RWPE1 (cell line): ENCODE measurements at regions not wholly inside any gene's neighbourhood (a gene's known extent, or its start where the extent isn't known, plus 50 kb on each side); places are given as distances from the start of the nearest gene placed in this dataset.
"Not testable (repeated sequence)": the region's sequence is repeated elsewhere in the genome, so short reads cannot be mapped to it uniquely, and the experiment has no call there.

ENCODE experiments used
- CTCF ChIA-PET: fragments of 350-600 bp; sonication (Branson Sonifier 250); formaldehyde crosslinking; extraction: SDS; loops from one replicate; lab custom pipeline; 2021; lab: Yijun Ruan, JAX
- POLR2A ChIA-PET: fragments of 400-600 bp; formaldehyde crosslinking; extraction: SDS; loops from one replicate; lab custom pipeline; 2020; ENCODE audit warnings: antibody characterized with exemption; ENCODE audit not compliant: low non-redundant PET; lab: Yijun Ruan, JAX
- DNase-seq: peaks from one replicate; pipeline ENCODE4 v3.0.0; 2012; ENCODE audit warnings: low spot score
- H3K27ac ChIP-seq: fragments of 450-650 bp; 2 replicates; pipeline ENCODE4 v1.5.1; 2017
- TF ChIP-seq, protein P1 (sequence below): fragments of 450-650 bp; conservative IDR thresholded peaks from 2 replicates; pipeline ENCODE4 v1.5.1; 2017; ENCODE audit warnings: low read depth, mild to moderate bottlenecking

DNA sequence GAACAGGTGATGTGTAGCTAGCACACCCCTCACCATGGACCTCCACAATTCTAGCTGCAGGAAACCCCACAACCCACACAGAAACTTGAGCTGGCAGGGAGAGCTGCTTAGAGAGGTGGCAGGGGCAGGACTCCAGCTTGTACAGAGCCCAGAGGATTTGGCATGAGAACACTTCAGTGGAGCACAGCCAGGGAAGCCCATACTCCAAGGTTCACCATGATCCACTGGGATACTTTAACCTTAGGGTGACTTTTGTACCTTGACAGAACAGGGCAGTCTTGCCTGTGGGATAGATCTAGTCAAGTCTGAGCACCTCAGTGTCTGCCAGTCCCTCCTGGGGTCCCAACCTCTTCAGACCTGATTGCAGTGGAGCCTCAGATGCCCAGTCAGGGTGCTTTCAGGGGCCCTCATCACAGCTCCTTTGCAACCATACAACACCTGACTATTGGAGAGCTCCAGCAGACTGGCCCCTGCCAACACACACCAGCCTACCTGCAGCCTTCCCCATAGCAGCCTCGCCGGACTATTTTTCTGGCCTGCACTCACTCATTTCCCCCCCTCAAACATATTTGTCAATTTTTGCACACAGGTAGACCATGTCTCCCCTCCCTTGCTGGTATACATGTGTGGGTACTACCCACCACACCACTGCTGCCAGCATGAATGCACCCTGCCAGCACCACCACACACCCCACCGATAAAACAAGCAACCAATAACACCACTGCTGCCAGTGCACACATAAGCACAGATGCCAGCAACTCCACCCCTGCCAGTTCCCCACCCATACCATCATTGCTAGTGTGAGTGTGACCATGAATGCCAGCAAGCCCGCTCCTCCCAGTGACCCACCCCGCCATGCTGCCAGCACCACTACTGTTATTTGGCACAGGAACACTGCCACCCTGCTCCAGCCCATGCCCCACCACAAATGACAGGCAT is 56.0 kb upstream of the CDX4 start:
- POLR2A ChIA-PET, result no interaction called here

DNA sequence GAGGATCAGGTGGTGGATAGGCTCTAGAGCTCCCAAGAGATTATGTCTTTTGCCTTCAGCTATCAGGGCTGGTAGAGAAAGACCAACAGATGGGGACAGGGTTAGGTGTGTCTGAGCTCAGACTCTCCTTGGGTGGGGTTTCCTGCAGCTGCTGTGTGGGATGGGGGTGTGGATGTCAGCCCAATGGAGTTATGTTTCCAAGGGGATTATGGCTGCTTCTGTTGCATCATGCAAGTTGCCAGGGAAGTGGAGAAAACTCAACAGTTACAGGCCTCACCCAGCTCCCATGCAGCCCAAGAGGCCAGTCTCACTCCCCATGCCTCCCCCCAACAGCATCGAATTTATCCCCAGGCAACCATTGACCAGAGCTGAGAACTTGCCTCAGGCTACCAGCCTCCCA is 80.2 kb upstream of the CDX4 start:
- TF ChIP-seq, protein P1, sequence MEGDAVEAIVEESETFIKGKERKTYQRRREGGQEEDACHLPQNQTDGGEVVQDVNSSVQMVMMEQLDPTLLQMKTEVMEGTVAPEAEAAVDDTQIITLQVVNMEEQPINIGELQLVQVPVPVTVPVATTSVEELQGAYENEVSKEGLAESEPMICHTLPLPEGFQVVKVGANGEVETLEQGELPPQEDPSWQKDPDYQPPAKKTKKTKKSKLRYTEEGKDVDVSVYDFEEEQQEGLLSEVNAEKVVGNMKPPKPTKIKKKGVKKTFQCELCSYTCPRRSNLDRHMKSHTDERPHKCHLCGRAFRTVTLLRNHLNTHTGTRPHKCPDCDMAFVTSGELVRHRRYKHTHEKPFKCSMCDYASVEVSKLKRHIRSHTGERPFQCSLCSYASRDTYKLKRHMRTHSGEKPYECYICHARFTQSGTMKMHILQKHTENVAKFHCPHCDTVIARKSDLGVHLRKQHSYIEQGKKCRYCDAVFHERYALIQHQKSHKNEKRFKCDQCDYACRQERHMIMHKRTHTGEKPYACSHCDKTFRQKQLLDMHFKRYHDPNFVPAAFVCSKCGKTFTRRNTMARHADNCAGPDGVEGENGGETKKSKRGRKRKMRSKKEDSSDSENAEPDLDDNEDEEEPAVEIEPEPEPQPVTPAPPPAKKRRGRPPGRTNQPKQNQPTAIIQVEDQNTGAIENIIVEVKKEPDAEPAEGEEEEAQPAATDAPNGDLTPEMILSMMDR, result no peak
- ChIA-PET CTCF (no interaction called here), POLR2A (no interaction called here)
- DNase-seq, result no peak
- no peak overlapping the region for H3K27ac ChIP-seq

More for the DNA sequence above, 56.0 kb upstream of the CDX4 start:
- no peak for DNase-seq
- H3K27ac ChIP-seq, result no peak overlapping the region
- TF ChIP-seq, protein P1, result no peak
- CTCF ChIA-PET, result no interaction called here

DNA sequence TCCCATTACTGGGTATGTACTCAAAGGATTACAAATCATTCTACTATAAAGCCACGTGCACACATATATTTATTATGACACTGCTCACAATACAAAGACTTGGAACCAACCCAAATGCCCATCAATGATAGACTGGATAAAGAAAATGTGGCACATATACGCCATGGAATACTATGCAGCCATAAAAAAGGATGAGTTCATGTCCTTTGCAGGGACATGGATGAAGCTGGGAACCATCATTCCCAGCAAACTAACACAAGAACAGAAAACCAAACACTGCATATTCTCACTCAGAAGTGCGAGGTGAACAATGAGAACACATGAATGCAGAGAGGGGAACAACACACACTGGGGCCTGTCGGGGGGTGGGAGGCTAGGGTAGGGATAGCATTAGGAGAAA is 89.6 kb upstream of the CDX4 start:
- H3K27ac ChIP-seq, CTCF ChIA-PET, DNase-seq, POLR2A ChIA-PET: not testable (repeated sequence)

DNA sequence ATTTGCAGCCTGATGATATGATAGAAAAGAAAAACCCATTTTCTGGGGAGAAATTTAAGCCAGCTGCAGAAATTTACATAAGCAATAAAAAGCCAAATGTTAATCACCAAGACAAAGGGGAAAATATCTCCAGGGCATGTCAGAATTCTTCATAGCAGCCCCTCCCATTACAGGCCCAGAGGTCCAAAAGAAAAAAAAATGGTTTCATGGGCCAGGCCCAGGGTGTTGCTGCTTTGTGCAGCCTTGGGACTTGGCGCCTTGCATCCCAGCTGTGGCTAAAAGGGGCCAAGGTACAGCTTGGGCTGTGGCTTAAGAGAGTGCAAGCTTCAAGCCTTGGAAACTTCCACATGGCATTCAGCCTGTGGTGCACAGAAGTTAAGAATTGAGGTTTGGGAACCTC is 97.9 kb upstream of the CDX4 start:
- no peak for DNase-seq
- no peak overlapping the region for H3K27ac ChIP-seq
- TF ChIP-seq, protein P1, result no peak
- POLR2A ChIA-PET, result no interaction called here
- CTCF ChIA-PET, result no interaction called here

DNA sequence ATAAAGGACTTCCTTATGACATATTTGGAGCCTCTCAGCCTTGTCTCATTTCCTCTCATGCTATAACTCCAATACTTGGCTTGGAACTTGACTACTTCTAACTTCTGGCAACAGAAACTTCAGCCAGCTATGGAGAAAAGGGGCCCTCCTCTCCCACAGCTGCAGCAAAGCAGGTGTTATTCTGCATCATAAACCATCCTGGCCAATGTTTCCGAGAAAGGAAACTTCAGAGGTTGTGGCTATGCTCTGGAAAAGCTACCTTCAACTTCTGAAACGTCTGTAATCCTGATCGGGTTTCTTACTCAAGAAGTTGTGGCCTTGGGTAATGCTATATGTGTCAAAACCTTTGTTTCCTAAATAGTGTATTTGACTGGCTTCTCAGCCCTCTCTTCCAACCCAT is 109.5 kb upstream of the CDX4 start:
- CTCF ChIA-PET, result no interaction called here
- POLR2A ChIA-PET, result no interaction called here
- DNase-seq, result no peak
- TF ChIP-seq, protein P1, result no peak
- H3K27ac ChIP-seq, result no peak overlapping the region

DNA sequence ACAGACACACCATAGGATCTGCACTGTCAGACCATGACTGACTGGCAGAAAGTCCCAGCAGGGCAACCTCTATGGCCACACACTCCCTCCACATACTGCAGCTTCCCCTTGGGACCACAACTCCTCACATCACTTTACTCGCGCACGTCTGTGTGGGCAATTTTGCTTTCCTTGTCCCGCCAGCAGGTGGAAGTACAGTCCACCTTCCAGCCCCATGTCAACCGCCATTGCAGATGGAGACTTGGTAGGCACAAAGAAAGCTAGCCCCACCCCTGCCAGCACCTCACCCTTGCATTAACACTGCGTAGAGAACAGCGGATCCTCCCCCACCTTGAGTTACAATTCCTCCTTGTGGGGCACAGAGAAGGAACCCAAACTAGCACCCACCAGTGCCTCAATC is 74.4 kb upstream of the NAP1L2 start:
- ChIA-PET POLR2A (no interaction called here), CTCF (no interaction called here)
- TF ChIP-seq, protein P1, result no peak
- no peak overlapping the region for H3K27ac ChIP-seq
- no peak for DNase-seq

DNA sequence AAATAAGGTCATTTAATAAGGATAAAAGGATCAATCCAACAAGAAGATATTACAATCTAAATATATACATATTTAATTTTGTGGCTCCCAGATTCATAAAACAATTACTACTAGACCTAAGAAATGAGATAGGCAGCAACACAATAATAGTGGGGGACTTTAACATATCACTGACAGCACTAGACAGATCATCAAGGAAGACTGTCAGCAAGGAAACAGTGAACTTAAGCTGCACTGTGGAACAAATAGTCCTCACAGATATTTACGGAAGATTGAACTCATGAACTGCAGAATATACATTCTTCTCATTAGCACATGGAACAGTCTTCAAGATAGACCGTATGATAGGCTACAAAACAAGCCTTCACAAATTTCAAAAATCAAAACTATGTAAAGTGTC is 56.1 kb upstream of the NAP1L2 start:
- DNase-seq, result no peak
- TF ChIP-seq, protein P1, result no peak
- no peak overlapping the region for H3K27ac ChIP-seq
- ChIA-PET POLR2A (no interaction called here), CTCF (no interaction called here)
